Sigmoid colon (tissue), 4 donors: ENCODE measurements at regions not wholly inside any gene's neighbourhood (a gene's known extent, or its start where the extent isn't known, plus 50 kb on each side); places are given as distances from the start of the nearest gene placed in this dataset.

Experiments used
- EP300 ChIP-seq, 4 donors: sonication (generic); formaldehyde crosslinking; IDR thresholded peaks; one replicate each; pipeline ENCODE4 v1.6.1; 2017; ENCODE audit warnings: antibody characterized with exemption in 4 of 4
- POLR2A ChIP-seq, 2 donors: fragments of 450-650 bp; IDR thresholded peaks; one replicate each; pipeline ENCODE4 v1.6.1; 2016; ENCODE audit warnings: antibody characterized with exemption in 2 of 2, mild to moderate bottlenecking in 2 of 2, moderate library complexity in 2 of 2
- POLR2AphosphoS5 ChIP-seq, 4 donors: sonication (generic); formaldehyde crosslinking; IDR thresholded peaks; one replicate each; pipeline ENCODE4 v1.6.1; 2017; ENCODE audit warnings: antibody characterized with exemption in 4 of 4
- TF ChIP-seq, protein P1 (sequence below), 4 experiments: fragments of 450-650 bp in 3 of 4; fragments of 200-600 bp in 1 of 4; IDR thresholded peaks; one replicate each; pipeline ENCODE4 v1.5.1; 2016 to 2019; ENCODE audit warnings: antibody characterized with exemption in 4 of 4, mild to moderate bottlenecking in 3 of 4, moderate library complexity in 2 of 4

DNA sequence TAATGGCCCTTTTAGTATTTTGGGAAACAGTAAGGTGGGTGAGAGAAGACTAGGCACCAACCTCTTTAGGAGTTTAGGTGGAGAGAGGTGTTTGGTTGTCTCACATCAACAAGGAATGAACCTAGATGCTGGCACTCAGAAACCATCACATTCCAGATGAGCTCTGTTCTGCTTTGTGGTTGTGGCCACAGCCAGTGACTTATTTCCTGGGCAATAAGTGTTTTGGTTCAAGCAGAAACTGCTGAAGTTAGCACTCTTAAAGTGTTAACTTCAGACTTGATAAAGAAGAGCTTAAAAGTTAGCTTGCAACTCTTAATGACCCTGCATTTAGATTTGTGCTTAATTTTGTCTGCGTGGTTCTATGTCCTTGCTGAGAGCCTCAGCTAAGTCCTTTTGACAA lies 929.2 kb downstream of the SLC4A3 start:
- TF ChIP-seq EP300 (IDR thresholded peaks at IDR 0.05) (no peak), POLR2AphosphoS5 (IDR thresholded peaks at IDR 0.05) (no peak), POLR2A (IDR thresholded peaks at IDR 0.05) (no peak)
- TF ChIP-seq, protein P1, sequence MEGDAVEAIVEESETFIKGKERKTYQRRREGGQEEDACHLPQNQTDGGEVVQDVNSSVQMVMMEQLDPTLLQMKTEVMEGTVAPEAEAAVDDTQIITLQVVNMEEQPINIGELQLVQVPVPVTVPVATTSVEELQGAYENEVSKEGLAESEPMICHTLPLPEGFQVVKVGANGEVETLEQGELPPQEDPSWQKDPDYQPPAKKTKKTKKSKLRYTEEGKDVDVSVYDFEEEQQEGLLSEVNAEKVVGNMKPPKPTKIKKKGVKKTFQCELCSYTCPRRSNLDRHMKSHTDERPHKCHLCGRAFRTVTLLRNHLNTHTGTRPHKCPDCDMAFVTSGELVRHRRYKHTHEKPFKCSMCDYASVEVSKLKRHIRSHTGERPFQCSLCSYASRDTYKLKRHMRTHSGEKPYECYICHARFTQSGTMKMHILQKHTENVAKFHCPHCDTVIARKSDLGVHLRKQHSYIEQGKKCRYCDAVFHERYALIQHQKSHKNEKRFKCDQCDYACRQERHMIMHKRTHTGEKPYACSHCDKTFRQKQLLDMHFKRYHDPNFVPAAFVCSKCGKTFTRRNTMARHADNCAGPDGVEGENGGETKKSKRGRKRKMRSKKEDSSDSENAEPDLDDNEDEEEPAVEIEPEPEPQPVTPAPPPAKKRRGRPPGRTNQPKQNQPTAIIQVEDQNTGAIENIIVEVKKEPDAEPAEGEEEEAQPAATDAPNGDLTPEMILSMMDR (IDR thresholded peaks at IDR 0.05): no peak
